Loucy (cell line): ENCODE measurements at regions not wholly inside any gene's neighbourhood (a gene's known extent, or its start where the extent isn't known, plus 50 kb on each side); places are given as distances from the start of the nearest gene placed in this dataset.

Experiments
- H2AFZ ChIP-seq: fragments of 200-600 bp; sonication (generic); 2 replicates; pipeline ENCODE4 v1.6.0; 2016; ENCODE audit warnings: antibody characterized with exemption, mild to moderate bottlenecking, low read length, moderate library complexity
- H3F3A ChIP-seq: fragments of 200-600 bp; 2 replicates; pipeline ENCODE4 v1.6.0; 2016; ENCODE audit warnings: antibody characterized with exemption, low read depth, mild to moderate bottlenecking
- H3K27me3 ChIP-seq: fragments of 200-600 bp; sonication (generic); 2 replicates; pipeline ENCODE4 v1.6.1; 2014; ENCODE audit warnings: low read length, mild to moderate bottlenecking; ENCODE audit not compliant: insufficient read depth, poor library complexity, severe bottlenecking
- H3K36me3 ChIP-seq: fragments of 200-600 bp; sonication (generic); 2 replicates; pipeline ENCODE4 v1.6.1; 2016; ENCODE audit warnings: low read length; ENCODE audit not compliant: insufficient read depth
- H3K4me1 ChIP-seq: fragments of 200-600 bp; sonication (generic); 2 replicates; pipeline ENCODE4 v1.5.1; 2014; ENCODE audit warnings: low read length, mild to moderate bottlenecking; ENCODE audit not compliant: insufficient read depth, poor library complexity, severe bottlenecking
- H3K4me2 ChIP-seq: fragments of 200-600 bp; sonication (generic); 2 replicates; pipeline ENCODE4 v1.6.0; 2014; ENCODE audit warnings: antibody characterized with exemption, low read length, low read depth, mild to moderate bottlenecking; ENCODE audit not compliant: poor library complexity, severe bottlenecking
- H3K4me3 ChIP-seq: fragments of 200-600 bp; sonication (generic); 2 replicates; pipeline ENCODE4 v1.5.1; 2014; ENCODE audit warnings: low read length, mild to moderate bottlenecking, mixed read lengths; ENCODE audit not compliant: poor library complexity, severe bottlenecking
- H3K79me2 ChIP-seq: fragments of 200-600 bp; sonication (generic); 2 replicates; pipeline ENCODE4 v1.6.1; 2014; ENCODE audit warnings: low read length; ENCODE audit not compliant: insufficient read depth
- H3K9ac ChIP-seq: fragments of 200-600 bp; sonication (generic); 2 replicates; pipeline ENCODE4 v1.6.0; 2014; ENCODE audit warnings: mild to moderate bottlenecking, low read depth, low read length, moderate library complexity; ENCODE audit not compliant: poor library complexity, severe bottlenecking
- H3K9me2 ChIP-seq: fragments of 200-600 bp; sonication (generic); replicated peaks from 2 replicates; pipeline ENCODE4 v1.6.1; 2016; ENCODE audit warnings: low read depth, low read length, mixed read lengths
- H3K9me3 ChIP-seq: fragments of 200-600 bp; sonication (generic); 2 replicates; pipeline ENCODE4 v1.6.1; 2014; ENCODE audit warnings: mild to moderate bottlenecking, antibody characterized with exemption, low read length, low read depth; ENCODE audit not compliant: insufficient read depth
- H4K20me1 ChIP-seq: fragments of 200-600 bp; sonication (generic); 2 replicates; pipeline ENCODE4 v1.6.0; 2014; ENCODE audit warnings: antibody characterized with exemption, low read length, mild to moderate bottlenecking; ENCODE audit not compliant: insufficient read depth, poor library complexity, severe bottlenecking
- EZH2phosphoT487 ChIP-seq: fragments of 200-600 bp; IDR thresholded peaks from 2 replicates; pipeline ENCODE4 v1.6.1; 2018; ENCODE audit warnings: antibody characterized with exemption, mild to moderate bottlenecking, moderate library complexity, borderline replicate concordance
- TF ChIP-seq, protein P1 (sequence below): fragments of 200-600 bp; sonication (generic); conservative IDR thresholded peaks from 2 replicates; pipeline ENCODE4 v1.5.1; 2014; ENCODE audit warnings: mild to moderate bottlenecking, antibody characterized with exemption, low read length

DNA sequence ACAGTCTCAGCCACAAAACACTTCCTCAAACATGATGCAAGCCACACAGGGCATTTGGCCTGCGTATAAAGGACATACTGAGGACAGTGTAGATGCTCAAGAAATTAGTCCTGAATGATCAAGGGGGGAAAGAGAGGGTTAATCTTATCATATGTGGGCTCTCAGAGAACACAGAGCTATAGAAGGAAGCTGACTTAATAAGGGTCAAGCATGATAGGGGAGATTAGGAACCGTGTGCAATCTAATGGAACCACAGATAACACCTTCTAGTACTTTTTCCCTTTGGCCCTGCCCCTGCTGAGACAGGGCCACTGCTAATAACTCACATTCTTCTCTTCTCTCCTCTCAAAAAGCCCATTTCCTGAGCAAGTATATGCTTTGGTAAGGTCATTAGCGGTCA, 114.1 kb upstream of the ADAMTS9 start:
- Histone ChIP-seq H3K79me2 (no peaks in the 10 kb centered on the region), H3K9me3 (no peaks in the 10 kb centered on the region), H3K9me2 (no peaks in the 10 kb centered on the region), H3K36me3 (no peaks in the 10 kb centered on the region), H3K4me1 (no peaks in the 10 kb centered on the region), H3F3A (no peaks in the 10 kb centered on the region), H3K4me3 (no peak overlapping the region), H3K27me3 (no peaks in the 10 kb centered on the region), H2AFZ (no peak overlapping the region), H4K20me1 (no peaks in the 10 kb centered on the region), H3K9ac (no peak overlapping the region), H3K4me2 (no peak overlapping the region)
- TF ChIP-seq, protein P1, sequence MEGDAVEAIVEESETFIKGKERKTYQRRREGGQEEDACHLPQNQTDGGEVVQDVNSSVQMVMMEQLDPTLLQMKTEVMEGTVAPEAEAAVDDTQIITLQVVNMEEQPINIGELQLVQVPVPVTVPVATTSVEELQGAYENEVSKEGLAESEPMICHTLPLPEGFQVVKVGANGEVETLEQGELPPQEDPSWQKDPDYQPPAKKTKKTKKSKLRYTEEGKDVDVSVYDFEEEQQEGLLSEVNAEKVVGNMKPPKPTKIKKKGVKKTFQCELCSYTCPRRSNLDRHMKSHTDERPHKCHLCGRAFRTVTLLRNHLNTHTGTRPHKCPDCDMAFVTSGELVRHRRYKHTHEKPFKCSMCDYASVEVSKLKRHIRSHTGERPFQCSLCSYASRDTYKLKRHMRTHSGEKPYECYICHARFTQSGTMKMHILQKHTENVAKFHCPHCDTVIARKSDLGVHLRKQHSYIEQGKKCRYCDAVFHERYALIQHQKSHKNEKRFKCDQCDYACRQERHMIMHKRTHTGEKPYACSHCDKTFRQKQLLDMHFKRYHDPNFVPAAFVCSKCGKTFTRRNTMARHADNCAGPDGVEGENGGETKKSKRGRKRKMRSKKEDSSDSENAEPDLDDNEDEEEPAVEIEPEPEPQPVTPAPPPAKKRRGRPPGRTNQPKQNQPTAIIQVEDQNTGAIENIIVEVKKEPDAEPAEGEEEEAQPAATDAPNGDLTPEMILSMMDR, result no peak
- TF ChIP-seq EZH2phosphoT487, result no peak

DNA sequence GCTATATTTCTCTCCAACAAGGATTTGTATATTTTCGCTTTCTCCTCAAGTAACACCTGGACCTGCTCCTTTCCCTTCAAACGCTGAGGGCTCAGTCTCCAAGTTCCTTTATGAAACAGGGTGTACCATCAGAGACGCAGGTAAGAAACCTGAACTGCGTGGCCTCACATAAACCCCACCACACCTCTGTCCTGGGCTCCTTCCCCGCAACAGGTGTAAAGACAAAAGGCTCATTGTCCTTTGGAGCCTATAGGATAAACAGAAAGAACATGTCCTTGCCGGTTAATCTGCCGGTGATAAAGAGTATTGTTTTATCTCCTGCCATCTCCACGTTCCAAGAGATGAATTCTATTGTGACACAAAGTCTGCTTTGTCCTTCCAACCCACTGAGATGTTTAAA, 111.8 kb upstream of the ADAMTS9 start:
- no peaks in the 10 kb centered on the region for H3K9me3 ChIP-seq
- H4K20me1 ChIP-seq, result no peaks in the 10 kb centered on the region
- H3K4me3 ChIP-seq, result no peak overlapping the region
- TF ChIP-seq, protein P1, result no peak
- TF ChIP-seq EZH2phosphoT487, result no peak
- no peaks in the 10 kb centered on the region for H3K79me2 ChIP-seq
- H3K9ac ChIP-seq, result no peak overlapping the region
- H3F3A ChIP-seq, result no peaks in the 10 kb centered on the region
- H3K9me2 ChIP-seq, result no peaks in the 10 kb centered on the region
- H3K36me3 ChIP-seq, result no peaks in the 10 kb centered on the region
- no peaks in the 10 kb centered on the region for H3K4me1 ChIP-seq
- no peak overlapping the region for H3K4me2 ChIP-seq
- H3K27me3 ChIP-seq, result no peaks in the 10 kb centered on the region
- no peak overlapping the region for H2AFZ ChIP-seq

DNA sequence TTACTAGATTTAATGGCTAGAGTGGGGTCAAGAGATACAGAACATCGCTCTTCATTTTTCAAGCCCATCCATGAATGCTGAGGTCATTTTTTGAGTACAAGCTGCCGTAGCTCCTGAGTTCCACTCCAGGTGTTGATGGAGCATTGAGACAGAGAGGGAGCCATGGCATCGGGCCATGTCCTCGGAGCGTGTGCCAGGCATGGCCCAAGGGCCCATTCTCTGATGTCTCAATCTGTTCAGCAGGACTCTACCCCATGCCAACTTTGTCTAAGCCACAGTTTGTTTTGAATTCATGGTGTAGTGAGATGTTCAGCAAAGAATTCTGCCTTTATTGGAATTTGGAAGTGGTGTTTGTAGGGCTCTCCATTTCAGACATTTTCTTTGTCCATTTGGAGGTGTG, 110.5 kb upstream of the ADAMTS9 start:
- no peaks in the 10 kb centered on the region for H3K27me3 ChIP-seq
- no peak overlapping the region for H3K9ac ChIP-seq
- no peaks in the 10 kb centered on the region for H3K79me2 ChIP-seq
- no peaks in the 10 kb centered on the region for H3K36me3 ChIP-seq
- H3K4me1 ChIP-seq, result no peaks in the 10 kb centered on the region
- H3K4me2 ChIP-seq, result no peak overlapping the region
- no peak overlapping the region for H3K4me3 ChIP-seq
- no peak overlapping the region for H2AFZ ChIP-seq
- no peaks in the 10 kb centered on the region for H4K20me1 ChIP-seq
- H3F3A ChIP-seq, result no peaks in the 10 kb centered on the region
- H3K9me3 ChIP-seq, result no peaks in the 10 kb centered on the region
- no peaks in the 10 kb centered on the region for H3K9me2 ChIP-seq
- TF ChIP-seq EZH2phosphoT487, result no peak
- TF ChIP-seq, protein P1, result no peak
